H1 (cell line): ENCODE measurements at regions not wholly inside any gene's neighbourhood (a gene's known extent, or its start where the extent isn't known, plus 50 kb on each side); places are given as distances from the start of the nearest gene placed in this dataset.

ENCODE experiments used
- CEBPB ChIP-seq: IDR thresholded peaks from 2 replicates; pipeline ENCODE4 v1.6.1; 2012; ENCODE audit warnings: low read depth, low read length
- EP300 ChIP-seq, 2 experiments: IDR thresholded peaks; 1 replicate in 1 of 2; 2 replicates in 1 of 2; pipeline ENCODE4 v1.6.1; 2011 to 2012; ENCODE audit warnings: low read depth in 2 of 2, low read length in 2 of 2, mild to moderate bottlenecking in 2 of 2, borderline replicate concordance in 1 of 2, inconsistent platforms in 1 of 2, moderate library complexity in 1 of 2
- SIX5 ChIP-seq: IDR thresholded peaks from 2 replicates; pipeline ENCODE4 v1.6.1; 2011; ENCODE audit warnings: mild to moderate bottlenecking, low read depth, low read length
- SP2 ChIP-seq: IDR thresholded peaks from 2 replicates; pipeline ENCODE4 v1.6.1; 2012; ENCODE audit warnings: mild to moderate bottlenecking, low read length, inconsistent platforms
- USF2 ChIP-seq: IDR thresholded peaks from 2 replicates; pipeline ENCODE4 v1.6.1; 2011; ENCODE audit warnings: low read length, improper control_type of control experiment
- TF ChIP-seq, protein P1 (sequence below): fragments of 300-600 bp; sonication (generic); IDR thresholded peaks from 2 replicates; pipeline ENCODE4 v1.7.1; 2012; ENCODE audit warnings: low read length, moderate library complexity, mild to moderate bottlenecking, inconsistent platforms; ENCODE audit not compliant: insufficient replicate concordance
- TF ChIP-seq, protein P2 (sequence below): IDR thresholded peaks from 2 replicates; pipeline ENCODE4 v1.6.1; 2012; ENCODE audit warnings: low read length, inconsistent platforms

DNA sequence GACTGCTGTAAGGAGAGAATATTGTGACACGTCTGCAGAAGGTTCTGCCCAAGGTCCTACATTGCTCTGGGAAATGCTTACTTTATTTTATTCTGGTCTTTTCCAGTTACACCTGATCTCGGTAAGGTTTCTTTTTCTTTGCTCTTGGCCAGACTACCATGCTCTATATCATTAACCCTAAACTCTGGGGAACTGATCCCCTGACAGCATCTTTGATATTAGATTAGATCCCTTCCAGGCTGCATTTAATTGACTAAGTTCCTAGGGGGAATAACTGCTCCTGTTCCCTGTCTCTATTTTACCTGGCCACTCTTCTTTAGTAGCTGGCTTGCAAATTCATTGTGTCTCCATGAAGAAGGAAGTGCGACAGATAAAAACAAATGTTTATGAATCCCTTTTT lies 243.5 kb downstream of the MAT2B start (continued):
- TF ChIP-seq, protein P1, sequence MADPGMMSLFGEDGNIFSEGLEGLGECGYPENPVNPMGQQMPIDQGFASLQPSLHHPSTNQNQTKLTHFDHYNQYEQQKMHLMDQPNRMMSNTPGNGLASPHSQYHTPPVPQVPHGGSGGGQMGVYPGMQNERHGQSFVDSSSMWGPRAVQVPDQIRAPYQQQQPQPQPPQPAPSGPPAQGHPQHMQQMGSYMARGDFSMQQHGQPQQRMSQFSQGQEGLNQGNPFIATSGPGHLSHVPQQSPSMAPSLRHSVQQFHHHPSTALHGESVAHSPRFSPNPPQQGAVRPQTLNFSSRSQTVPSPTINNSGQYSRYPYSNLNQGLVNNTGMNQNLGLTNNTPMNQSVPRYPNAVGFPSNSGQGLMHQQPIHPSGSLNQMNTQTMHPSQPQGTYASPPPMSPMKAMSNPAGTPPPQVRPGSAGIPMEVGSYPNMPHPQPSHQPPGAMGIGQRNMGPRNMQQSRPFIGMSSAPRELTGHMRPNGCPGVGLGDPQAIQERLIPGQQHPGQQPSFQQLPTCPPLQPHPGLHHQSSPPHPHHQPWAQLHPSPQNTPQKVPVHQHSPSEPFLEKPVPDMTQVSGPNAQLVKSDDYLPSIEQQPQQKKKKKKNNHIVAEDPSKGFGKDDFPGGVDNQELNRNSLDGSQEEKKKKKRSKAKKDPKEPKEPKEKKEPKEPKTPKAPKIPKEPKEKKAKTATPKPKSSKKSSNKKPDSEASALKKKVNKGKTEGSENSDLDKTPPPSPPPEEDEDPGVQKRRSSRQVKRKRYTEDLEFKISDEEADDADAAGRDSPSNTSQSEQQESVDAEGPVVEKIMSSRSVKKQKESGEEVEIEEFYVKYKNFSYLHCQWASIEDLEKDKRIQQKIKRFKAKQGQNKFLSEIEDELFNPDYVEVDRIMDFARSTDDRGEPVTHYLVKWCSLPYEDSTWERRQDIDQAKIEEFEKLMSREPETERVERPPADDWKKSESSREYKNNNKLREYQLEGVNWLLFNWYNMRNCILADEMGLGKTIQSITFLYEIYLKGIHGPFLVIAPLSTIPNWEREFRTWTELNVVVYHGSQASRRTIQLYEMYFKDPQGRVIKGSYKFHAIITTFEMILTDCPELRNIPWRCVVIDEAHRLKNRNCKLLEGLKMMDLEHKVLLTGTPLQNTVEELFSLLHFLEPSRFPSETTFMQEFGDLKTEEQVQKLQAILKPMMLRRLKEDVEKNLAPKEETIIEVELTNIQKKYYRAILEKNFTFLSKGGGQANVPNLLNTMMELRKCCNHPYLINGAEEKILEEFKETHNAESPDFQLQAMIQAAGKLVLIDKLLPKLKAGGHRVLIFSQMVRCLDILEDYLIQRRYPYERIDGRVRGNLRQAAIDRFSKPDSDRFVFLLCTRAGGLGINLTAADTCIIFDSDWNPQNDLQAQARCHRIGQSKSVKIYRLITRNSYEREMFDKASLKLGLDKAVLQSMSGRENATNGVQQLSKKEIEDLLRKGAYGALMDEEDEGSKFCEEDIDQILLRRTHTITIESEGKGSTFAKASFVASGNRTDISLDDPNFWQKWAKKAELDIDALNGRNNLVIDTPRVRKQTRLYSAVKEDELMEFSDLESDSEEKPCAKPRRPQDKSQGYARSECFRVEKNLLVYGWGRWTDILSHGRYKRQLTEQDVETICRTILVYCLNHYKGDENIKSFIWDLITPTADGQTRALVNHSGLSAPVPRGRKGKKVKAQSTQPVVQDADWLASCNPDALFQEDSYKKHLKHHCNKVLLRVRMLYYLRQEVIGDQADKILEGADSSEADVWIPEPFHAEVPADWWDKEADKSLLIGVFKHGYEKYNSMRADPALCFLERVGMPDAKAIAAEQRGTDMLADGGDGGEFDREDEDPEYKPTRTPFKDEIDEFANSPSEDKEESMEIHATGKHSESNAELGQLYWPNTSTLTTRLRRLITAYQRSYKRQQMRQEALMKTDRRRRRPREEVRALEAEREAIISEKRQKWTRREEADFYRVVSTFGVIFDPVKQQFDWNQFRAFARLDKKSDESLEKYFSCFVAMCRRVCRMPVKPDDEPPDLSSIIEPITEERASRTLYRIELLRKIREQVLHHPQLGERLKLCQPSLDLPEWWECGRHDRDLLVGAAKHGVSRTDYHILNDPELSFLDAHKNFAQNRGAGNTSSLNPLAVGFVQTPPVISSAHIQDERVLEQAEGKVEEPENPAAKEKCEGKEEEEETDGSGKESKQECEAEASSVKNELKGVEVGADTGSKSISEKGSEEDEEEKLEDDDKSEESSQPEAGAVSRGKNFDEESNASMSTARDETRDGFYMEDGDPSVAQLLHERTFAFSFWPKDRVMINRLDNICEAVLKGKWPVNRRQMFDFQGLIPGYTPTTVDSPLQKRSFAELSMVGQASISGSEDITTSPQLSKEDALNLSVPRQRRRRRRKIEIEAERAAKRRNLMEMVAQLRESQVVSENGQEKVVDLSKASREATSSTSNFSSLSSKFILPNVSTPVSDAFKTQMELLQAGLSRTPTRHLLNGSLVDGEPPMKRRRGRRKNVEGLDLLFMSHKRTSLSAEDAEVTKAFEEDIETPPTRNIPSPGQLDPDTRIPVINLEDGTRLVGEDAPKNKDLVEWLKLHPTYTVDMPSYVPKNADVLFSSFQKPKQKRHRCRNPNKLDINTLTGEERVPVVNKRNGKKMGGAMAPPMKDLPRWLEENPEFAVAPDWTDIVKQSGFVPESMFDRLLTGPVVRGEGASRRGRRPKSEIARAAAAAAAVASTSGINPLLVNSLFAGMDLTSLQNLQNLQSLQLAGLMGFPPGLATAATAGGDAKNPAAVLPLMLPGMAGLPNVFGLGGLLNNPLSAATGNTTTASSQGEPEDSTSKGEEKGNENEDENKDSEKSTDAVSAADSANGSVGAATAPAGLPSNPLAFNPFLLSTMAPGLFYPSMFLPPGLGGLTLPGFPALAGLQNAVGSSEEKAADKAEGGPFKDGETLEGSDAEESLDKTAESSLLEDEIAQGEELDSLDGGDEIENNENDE = no peak
- no peak for TF ChIP-seq EP300 (IDR thresholded peaks at IDR 0.05; ENCODE audit: borderline replicate concordance in 1 of 2, low read depth in 2 of 2, low read length in 2 of 2)
- TF ChIP-seq USF2 = no peak
- no peak for TF ChIP-seq SP2
- TF ChIP-seq SIX5 = no peak
- TF ChIP-seq, protein P2, sequence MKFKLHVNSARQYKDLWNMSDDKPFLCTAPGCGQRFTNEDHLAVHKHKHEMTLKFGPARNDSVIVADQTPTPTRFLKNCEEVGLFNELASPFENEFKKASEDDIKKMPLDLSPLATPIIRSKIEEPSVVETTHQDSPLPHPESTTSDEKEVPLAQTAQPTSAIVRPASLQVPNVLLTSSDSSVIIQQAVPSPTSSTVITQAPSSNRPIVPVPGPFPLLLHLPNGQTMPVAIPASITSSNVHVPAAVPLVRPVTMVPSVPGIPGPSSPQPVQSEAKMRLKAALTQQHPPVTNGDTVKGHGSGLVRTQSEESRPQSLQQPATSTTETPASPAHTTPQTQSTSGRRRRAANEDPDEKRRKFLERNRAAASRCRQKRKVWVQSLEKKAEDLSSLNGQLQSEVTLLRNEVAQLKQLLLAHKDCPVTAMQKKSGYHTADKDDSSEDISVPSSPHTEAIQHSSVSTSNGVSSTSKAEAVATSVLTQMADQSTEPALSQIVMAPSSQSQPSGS = no peak
- TF ChIP-seq CEBPB = no peak
